ENCODE measurements at regions not wholly inside any gene's neighbourhood (a gene's known extent, or its start where the extent isn't known, plus 50 kb on each side); places are given as distances from the start of the nearest gene placed in this dataset.

- 58 to 64% methylated on average over 8 of the region's 8 CpGs for WGBS, 2 donors
These were observed 254.3 kb upstream of the AGA start for GRCh38 chr4:177696438-177696966.

GRCh38 chr4:177699365-177700213 lies 257.4 kb upstream of the AGA start:
- DNase-seq (ENCODE audit: low spot score in 2 of 2) = no peak
- TF ChIP-seq CTCF (IDR thresholded peaks at IDR 0.05) (no peak), POLR2A (IDR thresholded peaks at IDR 0.05) (no peak)
- intact Hi-C loops (cut with DNase I; ENCODE audit: low total_unique reads) = no loop called here
- WGBS, 2 donors = 52 to 66% methylated on average over 5 of the region's 5 CpGs
- H3K4me3 ChIP-seq (ENCODE audit: low read depth, poor library complexity, severe bottlenecking) = no peak overlapping the region

More at GRCh38 chr4:177696438-177696966, 254.3 kb upstream of the AGA start:
- TF ChIP-seq POLR2A (IDR thresholded peaks at IDR 0.05) (no peak), CTCF (IDR thresholded peaks at IDR 0.05) (no peak)
- intact Hi-C loops (cut with DNase I; ENCODE audit: low total_unique reads) = no loop called here
- no peak overlapping the region for H3K4me3 ChIP-seq (ENCODE audit: low read depth, poor library complexity, severe bottlenecking)
- DNase-seq (ENCODE audit: low spot score in 2 of 2) = no peak

- intact Hi-C loops (cut with DNase I; ENCODE audit: low total_unique reads) = no loop called here
- H3K4me3 ChIP-seq (ENCODE audit: low read depth, poor library complexity, severe bottlenecking) = no peak overlapping the region
- no peak for DNase-seq (ENCODE audit: low spot score in 2 of 2)
- no peak for TF ChIP-seq POLR2A (IDR thresholded peaks at IDR 0.05)
- no peak for TF ChIP-seq CTCF (IDR thresholded peaks at IDR 0.05)
- 62 to 73% methylated on average over 2 of the region's 2 CpGs for WGBS, 2 donors
These were observed 264.7 kb upstream of the AGA start for GRCh38 chr4:177706916-177707315.

GRCh38 chr4:177713454-177713853 lies 271.2 kb upstream of the AGA start:
- no peak overlapping the region for H3K4me3 ChIP-seq (ENCODE audit: low read depth, poor library complexity, severe bottlenecking)
- intact Hi-C loops (cut with DNase I; ENCODE audit: low total_unique reads) = no loop called here
- no peak for DNase-seq (ENCODE audit: low spot score in 2 of 2)
- TF ChIP-seq POLR2A (IDR thresholded peaks at IDR 0.05) (no peak), CTCF (IDR thresholded peaks at IDR 0.05) (no peak)
- 41 to 52% methylated on average over 3 of the region's 3 CpGs for WGBS, 2 donors

- intact Hi-C loops (cut with DNase I; ENCODE audit: low total_unique reads) = no loop called here
- H3K4me3 ChIP-seq (ENCODE audit: low read depth, poor library complexity, severe bottlenecking) = no peak overlapping the region
- no peak for TF ChIP-seq CTCF (IDR thresholded peaks at IDR 0.05)
- TF ChIP-seq POLR2A (IDR thresholded peaks at IDR 0.05) = no peak
- DNase-seq (ENCODE audit: low spot score in 2 of 2) = no peak
- WGBS, 2 donors = 67 to 76% methylated on average over 1 of the region's 1 CpG
These were observed 275.2 kb upstream of the AGA start for GRCh38 chr4:177717407-177717806.
